ENCODE measurements at regions not wholly inside any gene's neighbourhood (a gene's known extent, or its start where the extent isn't known, plus 50 kb on each side); places are given as distances from the start of the nearest gene placed in this dataset.

DNA sequence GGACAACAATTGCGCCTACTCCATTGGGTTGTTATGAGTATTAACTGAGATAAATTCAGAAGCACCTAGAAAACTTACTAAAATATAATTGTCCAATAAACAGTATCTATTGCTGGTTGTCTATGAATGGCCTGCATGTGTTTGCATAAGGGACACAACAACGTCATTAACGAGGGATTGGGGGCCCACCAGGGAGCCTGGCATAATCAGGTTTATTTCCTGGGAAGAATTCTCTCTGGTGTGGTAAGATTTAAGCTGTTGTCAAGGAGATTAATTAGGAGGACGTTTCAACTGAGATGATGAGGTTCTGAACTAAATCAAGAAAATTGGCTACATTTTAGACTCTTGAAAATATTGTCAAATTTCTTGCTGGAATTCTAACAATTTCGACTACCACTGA lies 176.1 kb upstream of the CDIN1 start:
- TF ChIP-seq, protein P1, sequence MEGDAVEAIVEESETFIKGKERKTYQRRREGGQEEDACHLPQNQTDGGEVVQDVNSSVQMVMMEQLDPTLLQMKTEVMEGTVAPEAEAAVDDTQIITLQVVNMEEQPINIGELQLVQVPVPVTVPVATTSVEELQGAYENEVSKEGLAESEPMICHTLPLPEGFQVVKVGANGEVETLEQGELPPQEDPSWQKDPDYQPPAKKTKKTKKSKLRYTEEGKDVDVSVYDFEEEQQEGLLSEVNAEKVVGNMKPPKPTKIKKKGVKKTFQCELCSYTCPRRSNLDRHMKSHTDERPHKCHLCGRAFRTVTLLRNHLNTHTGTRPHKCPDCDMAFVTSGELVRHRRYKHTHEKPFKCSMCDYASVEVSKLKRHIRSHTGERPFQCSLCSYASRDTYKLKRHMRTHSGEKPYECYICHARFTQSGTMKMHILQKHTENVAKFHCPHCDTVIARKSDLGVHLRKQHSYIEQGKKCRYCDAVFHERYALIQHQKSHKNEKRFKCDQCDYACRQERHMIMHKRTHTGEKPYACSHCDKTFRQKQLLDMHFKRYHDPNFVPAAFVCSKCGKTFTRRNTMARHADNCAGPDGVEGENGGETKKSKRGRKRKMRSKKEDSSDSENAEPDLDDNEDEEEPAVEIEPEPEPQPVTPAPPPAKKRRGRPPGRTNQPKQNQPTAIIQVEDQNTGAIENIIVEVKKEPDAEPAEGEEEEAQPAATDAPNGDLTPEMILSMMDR (IDR thresholded peaks at IDR 0.05), result no peak
- no peak for TF ChIP-seq POLR2AphosphoS5 (IDR thresholded peaks at IDR 0.05; ENCODE audit: low read depth, low read length)
- TF ChIP-seq SIN3A (IDR thresholded peaks at IDR 0.05; ENCODE audit: borderline replicate concordance, insufficient read depth, low read depth, low read length), result no peak

Data from Panc1 (cell line).